GM23338 (cell line): ENCODE measurements at regions not wholly inside any gene's neighbourhood (a gene's known extent, or its start where the extent isn't known, plus 50 kb on each side); places are given as distances from the start of the nearest gene placed in this dataset.

Experiments used
- ATAC-seq: fragments of 200-7000 bp; cut with Tn5 transposase; 3 replicates; pipeline ENCODE4 v1.9.1; 2020
- DNase-seq: peaks from one replicate; pipeline ENCODE4 v3.0.0-alpha.2; 2015; ENCODE audit warnings: low spot score
- H2AFZ ChIP-seq: fragments of 200-600 bp; sonication (generic); 2 replicates; pipeline ENCODE4 v1.8.0; 2016; ENCODE audit warnings: antibody characterized with exemption, mild to moderate bottlenecking, moderate library complexity
- H3F3A ChIP-seq: fragments of 200-600 bp; sonication (generic); replicated peaks from 2 replicates; pipeline ENCODE4 v1.8.0; 2017; ENCODE audit warnings: antibody characterized with exemption, mixed run types, low read depth
- H3K27ac ChIP-seq: fragments of 200-600 bp; sonication (generic); 2 replicates; pipeline ENCODE4 v1.6.1; 2016; ENCODE audit warnings: low read depth
- H3K27me3 ChIP-seq: fragments of 200-600 bp; sonication (generic); 2 replicates; pipeline ENCODE4 v1.8.0; 2016; ENCODE audit warnings: mild to moderate bottlenecking, mixed run types, moderate library complexity; ENCODE audit not compliant: insufficient read depth
- H3K36me3 ChIP-seq: fragments of 200-600 bp; sonication (generic); 2 replicates; pipeline ENCODE4 v1.8.0; 2016; ENCODE audit warnings: mild to moderate bottlenecking; ENCODE audit not compliant: insufficient read depth
- H3K4me1 ChIP-seq: fragments of 200-600 bp; sonication (generic); 2 replicates; pipeline ENCODE4 v1.8.0; 2016; ENCODE audit warnings: mild to moderate bottlenecking, moderate library complexity; ENCODE audit not compliant: insufficient read depth
- H3K4me2 ChIP-seq: fragments of 200-600 bp; sonication (generic); 2 replicates; pipeline ENCODE4 v1.7.1; 2017; ENCODE audit warnings: mixed run types
- H3K4me3 ChIP-seq: fragments of 200-600 bp; sonication (generic); 2 replicates; pipeline ENCODE4 v1.6.1; 2016; ENCODE audit warnings: mixed run types
- H3K79me2 ChIP-seq: fragments of 200-600 bp; sonication (generic); replicated peaks from 2 replicates; pipeline ENCODE4 v1.8.0; 2017; ENCODE audit warnings: mild to moderate bottlenecking; ENCODE audit not compliant: insufficient read depth
- H3K9me2 ChIP-seq: fragments of 200-600 bp; sonication (generic); 2 replicates; pipeline ENCODE4 v1.8.0; 2017; ENCODE audit not compliant: insufficient read depth
- H4K20me1 ChIP-seq: fragments of 200-600 bp; sonication (generic); replicated peaks from 2 replicates; pipeline ENCODE4 v1.8.0; 2017; ENCODE audit warnings: mild to moderate bottlenecking; ENCODE audit not compliant: insufficient read depth
- H3K27ac Mint-ChIP-seq: 2 replicates; pipeline ENCODE4 v1.8.0; 2020; ENCODE audit warnings: inconsistent platforms, mild to moderate bottlenecking, moderate library complexity, mixed read lengths
- H3K27me3 Mint-ChIP-seq: 3 replicates; pipeline ENCODE4 v1.8.0; 2022; ENCODE audit warnings: low read depth, mild to moderate bottlenecking, moderate library complexity, mixed read lengths, inconsistent platforms; ENCODE audit not compliant: insufficient read depth, poor library complexity
- H3K36me3 Mint-ChIP-seq: 3 replicates; pipeline ENCODE4 v1.8.0; 2021; ENCODE audit warnings: low read depth, mild to moderate bottlenecking, inconsistent platforms, moderate library complexity, mixed read lengths
- H3K4me1 Mint-ChIP-seq: 3 replicates; pipeline ENCODE4 v1.8.0; 2020; ENCODE audit warnings: mild to moderate bottlenecking, inconsistent platforms, mixed read lengths
- H3K4me3 Mint-ChIP-seq: 3 replicates; pipeline ENCODE4 v1.8.0; 2021; ENCODE audit warnings: moderate library complexity, mild to moderate bottlenecking, inconsistent platforms, mixed read lengths
- H3K9me3 Mint-ChIP-seq: 3 replicates; pipeline ENCODE4 v1.8.0; 2020; ENCODE audit warnings: moderate library complexity, mild to moderate bottlenecking, inconsistent platforms, mixed read lengths
- CREB1 ChIP-seq: fragments of 250-450 bp; sonication (Bioruptor Pico); IDR thresholded peaks from 2 replicates; pipeline ENCODE4 v1.5.0; 2020; ENCODE audit warnings: low read depth, mild to moderate bottlenecking, moderate library complexity
- CTCF ChIP-seq, 2 experiments: fragments of 200-600 bp in 1 of 2; sonication (generic) in 1 of 2; conservative IDR thresholded peaks; 2 replicates each; pipeline versions ENCODE4 v1.5.1 to v1.6.1; 2016 to 2017; ENCODE audit warnings: antibody characterized with exemption in 2 of 2, low read depth in 2 of 2, mild to moderate bottlenecking in 2 of 2, moderate library complexity in 1 of 2
- ETS1 ChIP-seq: IDR thresholded peaks from 2 replicates; pipeline ENCODE4 v1.6.1; 2016; ENCODE audit warnings: antibody characterized with exemption
- EZH2 ChIP-seq: fragments of 200-600 bp; sonication (generic); IDR thresholded peaks from one replicate; pipeline ENCODE4 v1.8.0; 2017; ENCODE audit warnings: antibody characterized with exemption, mild to moderate bottlenecking, low read depth; ENCODE audit not compliant: unreplicated experiment
- EZH2phosphoT487 ChIP-seq: fragments of 200-600 bp; sonication (generic); IDR thresholded peaks from one replicate; pipeline ENCODE4 v1.8.1; 2018; ENCODE audit warnings: antibody characterized with exemption; ENCODE audit not compliant: unreplicated experiment
- JUNB ChIP-seq: IDR thresholded peaks from one replicate; pipeline ENCODE4 v1.6.1; 2016; ENCODE audit warnings: antibody characterized with exemption; ENCODE audit not compliant: unreplicated experiment
- NANOG ChIP-seq: IDR thresholded peaks from 2 replicates; pipeline ENCODE4 v1.6.1; 2016; ENCODE audit warnings: antibody characterized with exemption, borderline replicate concordance
- POLR2AphosphoS5 ChIP-seq: IDR thresholded peaks from 2 replicates; pipeline ENCODE4 v1.6.1; 2016; ENCODE audit warnings: antibody characterized with exemption, low read depth
- STAT1 ChIP-seq: IDR thresholded peaks from one replicate; pipeline ENCODE4 v1.6.1; 2016; ENCODE audit warnings: antibody characterized with exemption; ENCODE audit not compliant: unreplicated experiment
- ZNF114 ChIP-seq: fragments of 250-450 bp; sonication (Bioruptor Pico); IDR thresholded peaks from 2 replicates; pipeline ENCODE4 v1.5.0; 2020; ENCODE audit warnings: mild to moderate bottlenecking, moderate library complexity
- ZNF331 ChIP-seq: fragments of 250-450 bp; sonication (Bioruptor Pico); IDR thresholded peaks from 2 replicates; pipeline ENCODE4 v1.5.0; 2020; ENCODE audit warnings: low read depth, mild to moderate bottlenecking, moderate library complexity
- TF ChIP-seq, protein P1 (sequence below): fragments of 250-450 bp; sonication (Bioruptor Pico); IDR thresholded peaks from 2 replicates; pipeline ENCODE4 v1.5.0; 2020; ENCODE audit warnings: mild to moderate bottlenecking, moderate library complexity
- TF ChIP-seq, protein P2 (sequence below): IDR thresholded peaks from one replicate; pipeline ENCODE4 v1.6.1; 2018; ENCODE audit warnings: antibody characterized with exemption; ENCODE audit not compliant: unreplicated experiment

GRCh38 chr12:114742363-114742762 is 58.4 kb upstream of the TBX3 start:
- Mint-ChIP-seq H3K27me3 (peaks cover 10% of the 10 kb centered on the region), H3K4me1 (peaks cover 16% of the 10 kb centered on the region), H3K4me3 (no peak overlapping the region), H3K27ac (no peak overlapping the region), H3K36me3 (no peaks in the 10 kb centered on the region), H3K9me3 (no peaks in the 10 kb centered on the region)
- Histone ChIP-seq H3K9me2 (no peaks in the 10 kb centered on the region), H3F3A (no peaks in the 10 kb centered on the region), H3K4me1 (peaks cover 7% of the 10 kb centered on the region; the same call in 1 of the 2 replicates), H2AFZ (peak overlapping the region; percentile 72; the same call in 1 of the 2 replicates), H3K36me3 (no peaks in the 10 kb centered on the region), H4K20me1 (no peaks in the 10 kb centered on the region), H3K4me3 (no peak overlapping the region), H3K27ac (no peak overlapping the region), H3K4me2 (no peak overlapping the region), H3K79me2 (no peaks in the 10 kb centered on the region), H3K27me3 (peaks cover 8% of the 10 kb centered on the region)
- ATAC-seq (no peak), DNase-seq (no peak)
- TF ChIP-seq JUNB (no peak), CTCF (conservative IDR thresholded peaks at IDR 0.05; ENCODE audit: low read depth in 2 of 2) (no peak), ZNF331 (CRISPR knock-in tag) (no peak), CREB1 (CRISPR knock-in tag) (no peak), EZH2phosphoT487 (no peak), EZH2 (no peak), STAT1 (no peak), ZNF114 (no peak), ETS1 (no peak), NANOG (no peak), POLR2AphosphoS5 (no peak)
- TF ChIP-seq, protein P1, sequence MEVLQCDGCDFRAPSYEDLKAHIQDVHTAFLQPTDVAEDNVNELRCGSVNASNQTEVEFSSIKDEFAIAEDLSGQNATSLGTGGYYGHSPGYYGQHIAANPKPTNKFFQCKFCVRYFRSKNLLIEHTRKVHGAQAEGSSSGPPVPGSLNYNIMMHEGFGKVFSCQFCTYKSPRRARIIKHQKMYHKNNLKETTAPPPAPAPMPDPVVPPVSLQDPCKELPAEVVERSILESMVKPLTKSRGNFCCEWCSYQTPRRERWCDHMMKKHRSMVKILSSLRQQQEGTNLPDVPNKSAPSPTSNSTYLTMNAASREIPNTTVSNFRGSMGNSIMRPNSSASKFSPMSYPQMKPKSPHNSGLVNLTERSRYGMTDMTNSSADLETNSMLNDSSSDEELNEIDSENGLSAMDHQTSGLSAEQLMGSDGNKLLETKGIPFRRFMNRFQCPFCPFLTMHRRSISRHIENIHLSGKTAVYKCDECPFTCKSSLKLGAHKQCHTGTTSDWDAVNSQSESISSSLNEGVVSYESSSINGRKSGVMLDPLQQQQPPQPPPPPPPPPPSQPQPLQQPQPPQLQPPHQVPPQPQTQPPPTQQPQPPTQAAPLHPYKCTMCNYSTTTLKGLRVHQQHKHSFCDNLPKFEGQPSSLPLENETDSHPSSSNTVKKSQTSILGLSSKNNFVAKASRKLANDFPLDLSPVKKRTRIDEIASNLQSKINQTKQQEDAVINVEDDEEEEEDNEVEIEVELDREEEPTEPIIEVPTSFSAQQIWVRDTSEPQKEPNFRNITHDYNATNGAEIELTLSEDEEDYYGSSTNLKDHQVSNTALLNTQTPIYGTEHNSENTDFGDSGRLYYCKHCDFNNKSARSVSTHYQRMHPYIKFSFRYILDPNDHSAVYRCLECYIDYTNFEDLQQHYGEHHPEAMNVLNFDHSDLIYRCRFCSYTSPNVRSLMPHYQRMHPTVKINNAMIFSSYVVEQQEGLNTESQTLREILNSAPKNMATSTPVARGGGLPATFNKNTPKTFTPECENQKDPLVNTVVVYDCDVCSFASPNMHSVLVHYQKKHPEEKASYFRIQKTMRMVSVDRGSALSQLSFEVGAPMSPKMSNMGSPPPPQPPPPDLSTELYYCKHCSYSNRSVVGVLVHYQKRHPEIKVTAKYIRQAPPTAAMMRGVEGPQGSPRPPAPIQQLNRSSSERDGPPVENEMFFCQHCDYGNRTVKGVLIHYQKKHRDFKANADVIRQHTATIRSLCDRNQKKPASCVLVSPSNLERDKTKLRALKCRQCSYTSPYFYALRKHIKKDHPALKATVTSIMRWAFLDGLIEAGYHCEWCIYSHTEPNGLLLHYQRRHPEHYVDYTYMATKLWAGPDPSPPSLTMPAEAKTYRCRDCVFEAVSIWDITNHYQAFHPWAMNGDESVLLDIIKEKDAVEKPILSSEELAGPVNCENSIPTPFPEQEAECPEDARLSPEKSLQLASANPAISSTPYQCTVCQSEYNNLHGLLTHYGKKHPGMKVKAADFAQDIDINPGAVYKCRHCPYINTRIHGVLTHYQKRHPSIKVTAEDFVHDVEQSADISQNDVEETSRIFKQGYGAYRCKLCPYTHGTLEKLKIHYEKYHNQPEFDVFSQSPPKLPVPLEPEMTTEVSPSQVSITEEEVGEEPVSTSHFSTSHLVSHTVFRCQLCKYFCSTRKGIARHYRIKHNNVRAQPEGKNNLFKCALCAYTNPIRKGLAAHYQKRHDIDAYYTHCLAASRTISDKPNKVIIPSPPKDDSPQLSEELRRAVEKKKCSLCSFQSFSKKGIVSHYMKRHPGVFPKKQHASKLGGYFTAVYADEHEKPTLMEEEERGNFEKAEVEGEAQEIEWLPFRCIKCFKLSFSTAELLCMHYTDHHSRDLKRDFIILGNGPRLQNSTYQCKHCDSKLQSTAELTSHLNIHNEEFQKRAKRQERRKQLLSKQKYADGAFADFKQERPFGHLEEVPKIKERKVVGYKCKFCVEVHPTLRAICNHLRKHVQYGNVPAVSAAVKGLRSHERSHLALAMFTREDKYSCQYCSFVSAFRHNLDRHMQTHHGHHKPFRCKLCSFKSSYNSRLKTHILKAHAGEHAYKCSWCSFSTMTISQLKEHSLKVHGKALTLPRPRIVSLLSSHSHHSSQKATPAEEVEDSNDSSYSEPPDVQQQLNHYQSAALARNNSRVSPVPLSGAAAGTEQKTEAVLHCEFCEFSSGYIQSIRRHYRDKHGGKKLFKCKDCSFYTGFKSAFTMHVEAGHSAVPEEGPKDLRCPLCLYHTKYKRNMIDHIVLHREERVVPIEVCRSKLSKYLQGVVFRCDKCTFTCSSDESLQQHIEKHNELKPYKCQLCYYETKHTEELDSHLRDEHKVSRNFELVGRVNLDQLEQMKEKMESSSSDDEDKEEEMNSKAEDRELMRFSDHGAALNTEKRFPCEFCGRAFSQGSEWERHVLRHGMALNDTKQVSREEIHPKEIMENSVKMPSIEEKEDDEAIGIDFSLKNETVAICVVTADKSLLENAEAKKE (CRISPR knock-in tag), result no peak
- TF ChIP-seq, protein P2, sequence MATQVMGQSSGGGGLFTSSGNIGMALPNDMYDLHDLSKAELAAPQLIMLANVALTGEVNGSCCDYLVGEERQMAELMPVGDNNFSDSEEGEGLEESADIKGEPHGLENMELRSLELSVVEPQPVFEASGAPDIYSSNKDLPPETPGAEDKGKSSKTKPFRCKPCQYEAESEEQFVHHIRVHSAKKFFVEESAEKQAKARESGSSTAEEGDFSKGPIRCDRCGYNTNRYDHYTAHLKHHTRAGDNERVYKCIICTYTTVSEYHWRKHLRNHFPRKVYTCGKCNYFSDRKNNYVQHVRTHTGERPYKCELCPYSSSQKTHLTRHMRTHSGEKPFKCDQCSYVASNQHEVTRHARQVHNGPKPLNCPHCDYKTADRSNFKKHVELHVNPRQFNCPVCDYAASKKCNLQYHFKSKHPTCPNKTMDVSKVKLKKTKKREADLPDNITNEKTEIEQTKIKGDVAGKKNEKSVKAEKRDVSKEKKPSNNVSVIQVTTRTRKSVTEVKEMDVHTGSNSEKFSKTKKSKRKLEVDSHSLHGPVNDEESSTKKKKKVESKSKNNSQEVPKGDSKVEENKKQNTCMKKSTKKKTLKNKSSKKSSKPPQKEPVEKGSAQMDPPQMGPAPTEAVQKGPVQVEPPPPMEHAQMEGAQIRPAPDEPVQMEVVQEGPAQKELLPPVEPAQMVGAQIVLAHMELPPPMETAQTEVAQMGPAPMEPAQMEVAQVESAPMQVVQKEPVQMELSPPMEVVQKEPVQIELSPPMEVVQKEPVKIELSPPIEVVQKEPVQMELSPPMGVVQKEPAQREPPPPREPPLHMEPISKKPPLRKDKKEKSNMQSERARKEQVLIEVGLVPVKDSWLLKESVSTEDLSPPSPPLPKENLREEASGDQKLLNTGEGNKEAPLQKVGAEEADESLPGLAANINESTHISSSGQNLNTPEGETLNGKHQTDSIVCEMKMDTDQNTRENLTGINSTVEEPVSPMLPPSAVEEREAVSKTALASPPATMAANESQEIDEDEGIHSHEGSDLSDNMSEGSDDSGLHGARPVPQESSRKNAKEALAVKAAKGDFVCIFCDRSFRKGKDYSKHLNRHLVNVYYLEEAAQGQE, result no peak
